ENCODE measurements at regions not wholly inside any gene's neighbourhood (a gene's known extent, or its start where the extent isn't known, plus 50 kb on each side); places are given as distances from the start of the nearest gene placed in this dataset.
"Not testable (repeated sequence)": the region's sequence is repeated elsewhere in the genome, so short reads cannot be mapped to it uniquely, and the experiment has no call there.

GRCh38 chr5:85656050-85656449 is 961.7 kb upstream of the COX7C start:
- no peak for DNase-seq (ENCODE audit: low read depth)

DNA sequence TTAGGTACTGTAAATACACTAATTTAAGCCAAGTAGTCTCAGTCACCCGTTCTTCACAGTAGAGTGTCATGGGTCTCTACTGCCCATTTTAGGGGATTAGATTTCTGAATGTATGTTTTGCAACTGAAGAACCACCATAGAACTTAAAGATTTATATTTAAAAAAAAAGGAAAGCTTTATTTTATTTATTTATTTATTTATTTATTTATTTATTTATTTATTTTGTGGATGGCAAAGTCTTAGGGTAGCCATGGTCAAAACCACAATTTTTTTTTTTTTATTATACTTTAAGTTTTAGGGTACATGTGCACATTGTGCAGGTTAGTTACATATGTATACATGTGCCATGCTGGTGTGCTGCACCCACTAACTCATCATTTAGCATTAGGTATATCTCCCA is 960.4 kb upstream of the COX7C start:
- DNase-seq (ENCODE audit: low read depth): not testable (repeated sequence)

DNA sequence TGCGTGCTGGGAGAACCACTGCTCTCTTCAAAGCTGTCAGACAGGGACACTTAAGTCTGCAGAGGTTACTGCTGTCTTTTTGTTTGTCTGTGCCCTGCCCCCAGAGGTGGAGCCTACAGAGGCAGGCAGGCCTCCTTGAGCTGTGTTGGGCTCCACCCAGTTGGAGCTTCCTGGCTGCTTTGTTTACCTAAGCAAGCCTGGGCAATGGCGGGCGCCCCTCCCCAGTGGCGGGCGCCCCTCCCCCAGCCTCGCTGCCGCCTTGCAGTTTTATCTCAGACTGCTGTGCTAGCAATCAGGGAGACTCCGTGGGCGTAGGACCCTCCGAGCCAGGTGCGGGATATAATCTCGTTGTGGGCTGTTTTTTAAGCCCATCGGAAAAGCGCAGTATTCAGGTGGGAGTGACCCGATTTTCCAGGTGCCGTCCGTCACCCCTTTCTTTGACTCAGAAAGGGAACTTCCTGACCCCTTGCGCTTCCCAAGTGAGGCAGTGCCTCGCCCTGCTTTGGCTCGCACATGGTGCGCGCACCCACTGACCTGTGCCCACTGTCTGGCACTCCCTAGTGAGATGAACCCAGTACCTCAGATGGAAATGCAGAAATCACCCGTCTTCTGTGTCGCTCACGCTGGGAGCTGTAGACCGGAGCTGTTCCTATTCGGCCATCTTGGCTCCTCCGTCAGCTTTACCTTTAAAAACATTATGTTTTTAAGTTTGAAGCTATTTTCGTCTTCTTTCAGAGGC is 954.6 kb upstream of the COX7C start:
- DNase-seq (ENCODE audit: low read depth): not testable (repeated sequence)

- no peak for DNase-seq (ENCODE audit: low read depth)
Observed at GRCh38 chr5:85663708-85664031, 954.1 kb upstream of the COX7C start.

- DNase-seq (ENCODE audit: low read depth): no peak
Observed at GRCh38 chr5:85670417-85670816, 947.3 kb upstream of the COX7C start.

DNA sequence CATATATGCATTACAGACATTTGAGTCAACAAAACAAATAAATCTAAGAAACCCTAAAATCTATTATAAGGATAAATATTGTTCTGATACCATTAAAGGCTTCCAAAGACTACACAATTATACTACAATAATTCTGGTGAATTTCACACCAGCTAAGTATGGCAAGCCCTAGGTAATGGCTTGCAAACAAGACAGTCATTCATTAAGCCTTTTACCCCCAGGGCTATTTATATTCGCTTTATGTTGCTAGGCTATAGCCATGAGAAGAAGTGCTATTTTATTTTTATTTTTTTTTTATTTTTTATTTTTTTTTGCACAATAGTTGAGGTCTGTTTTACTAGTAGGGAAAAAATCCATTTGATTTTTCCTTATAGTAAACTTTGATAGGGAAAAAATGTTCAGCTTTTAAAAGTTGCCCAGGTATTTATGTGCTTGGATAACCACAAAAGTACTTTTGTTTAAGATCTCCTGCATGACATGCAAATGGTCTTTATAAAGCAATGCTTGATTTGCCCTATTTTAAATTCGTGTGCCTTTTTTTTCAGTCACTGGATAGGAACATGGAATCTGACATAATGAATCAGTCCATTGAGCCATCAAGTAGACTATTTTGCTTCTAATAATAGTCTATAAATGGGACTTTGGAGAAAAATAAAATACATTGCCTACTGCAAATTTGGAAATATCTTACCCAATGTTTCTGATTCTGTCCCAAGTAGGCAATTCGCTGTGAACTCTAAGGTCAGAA is 946.3 kb upstream of the COX7C start:
- no peak for DNase-seq (ENCODE audit: low read depth)

- DNase-seq (ENCODE audit: low read depth): no peak
Observed at GRCh38 chr5:85681871-85682270, 935.9 kb upstream of the COX7C start.

- no peak for DNase-seq (ENCODE audit: low read depth)
Observed at GRCh38 chr5:85684351-85684750, 933.4 kb upstream of the COX7C start.

DNA sequence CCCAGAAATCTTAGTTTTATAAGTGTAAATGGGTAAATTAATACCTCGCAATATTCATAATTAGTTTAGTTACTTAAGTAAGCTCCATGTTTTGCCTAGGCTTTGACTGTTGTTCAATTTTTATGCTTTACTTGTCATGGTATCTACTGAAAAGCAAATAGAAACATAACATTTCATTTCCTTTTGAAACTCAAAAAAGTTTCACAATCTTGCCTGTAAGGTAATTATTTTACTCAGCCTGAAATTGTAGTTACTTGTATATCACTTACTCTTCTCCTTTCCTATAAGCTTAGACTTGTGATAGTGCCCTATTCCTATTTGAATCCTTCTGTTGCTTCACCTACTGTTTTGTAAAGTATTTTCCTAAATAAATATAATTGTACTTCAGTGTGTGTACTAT is 914.4 kb upstream of the COX7C start:
- no peak for DNase-seq (ENCODE audit: low read depth)

DNA sequence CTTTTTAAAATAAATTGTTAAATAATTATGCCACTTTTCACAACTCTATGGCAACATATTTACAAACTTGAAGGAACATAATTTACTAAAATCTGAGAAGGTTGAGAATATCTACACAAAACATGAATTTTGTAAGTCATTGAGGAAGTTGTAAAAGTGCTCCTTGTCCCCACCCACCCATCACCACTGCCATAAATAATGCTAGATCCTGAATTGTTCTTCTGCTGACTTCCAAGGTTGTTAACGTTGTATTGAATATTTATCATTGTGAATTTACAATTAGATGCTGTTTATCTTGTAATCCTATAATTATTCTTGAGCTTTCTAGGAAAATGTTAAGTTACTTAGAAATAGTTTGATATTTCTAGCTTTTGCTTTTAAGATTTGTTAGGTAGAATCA is 908.0 kb upstream of the COX7C start:
- no peak for DNase-seq (ENCODE audit: low read depth)

GRCh38 chr5:85716344-85717202 is 901.2 kb upstream of the COX7C start:
- no peak for DNase-seq (ENCODE audit: low read depth)

DNA sequence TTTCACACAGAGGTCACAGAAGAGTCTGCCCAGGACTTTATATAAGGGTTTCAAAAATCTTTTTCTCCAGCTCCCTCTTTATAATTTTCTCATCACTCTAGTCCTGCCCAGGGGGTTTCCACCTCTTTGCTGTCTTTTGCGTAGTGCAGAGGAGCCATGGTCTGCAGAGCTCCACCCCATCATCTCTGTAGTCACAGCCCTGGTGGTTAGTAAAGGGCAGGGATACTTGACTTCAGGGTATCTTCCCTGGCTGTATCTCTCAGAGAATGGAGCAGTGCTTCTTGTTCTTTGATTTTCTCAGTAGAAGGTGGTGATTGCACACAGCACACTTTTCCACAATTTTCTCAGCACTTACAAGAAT is 900.6 kb upstream of the COX7C start:
- DNase-seq (ENCODE audit: low read depth): no peak

DNA sequence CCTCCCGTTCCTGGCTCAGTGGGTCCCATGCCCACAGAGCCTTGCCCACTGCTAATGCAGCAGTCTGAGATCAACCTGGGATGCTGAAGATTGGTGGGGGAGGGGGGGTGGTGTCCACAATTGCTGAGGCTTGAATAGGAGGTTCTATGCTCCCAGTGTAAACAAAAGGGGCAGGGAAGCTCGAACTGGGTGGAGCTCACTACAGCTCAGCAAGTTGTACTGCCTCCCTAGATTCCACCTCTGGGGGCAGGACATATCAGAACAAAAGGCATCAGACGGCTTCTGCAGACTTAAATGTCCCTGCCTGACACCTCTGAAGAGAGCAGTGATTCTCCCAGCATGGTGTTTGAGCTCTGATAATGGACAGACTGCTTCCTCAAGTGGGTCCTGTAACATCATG is 885.6 kb upstream of the COX7C start:
- no peak for DNase-seq (ENCODE audit: low read depth)

DNA sequence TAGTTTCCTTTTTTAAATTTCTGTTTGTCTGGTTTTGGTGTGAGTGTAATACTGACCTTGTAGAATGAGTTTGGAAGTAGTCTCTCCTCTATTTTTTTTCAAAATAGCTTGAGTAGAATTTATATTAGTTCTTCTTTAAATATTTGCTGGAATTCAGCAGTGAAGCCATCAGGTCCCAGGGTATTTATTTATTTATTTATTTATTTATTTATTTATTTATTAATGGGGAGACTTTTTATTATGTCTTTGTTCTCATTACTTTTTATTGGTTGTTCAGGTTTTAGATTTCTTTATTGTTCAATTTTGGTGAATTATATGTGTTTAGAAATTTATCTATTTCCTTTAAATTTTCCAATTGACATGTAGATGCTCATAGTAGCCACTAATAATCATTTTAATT is 875.8 kb upstream of the COX7C start:
- DNase-seq (ENCODE audit: low read depth): no peak

- DNase-seq (ENCODE audit: low read depth): no peak
Observed at GRCh38 chr5:85760519-85760918, 857.2 kb upstream of the COX7C start.

DNA sequence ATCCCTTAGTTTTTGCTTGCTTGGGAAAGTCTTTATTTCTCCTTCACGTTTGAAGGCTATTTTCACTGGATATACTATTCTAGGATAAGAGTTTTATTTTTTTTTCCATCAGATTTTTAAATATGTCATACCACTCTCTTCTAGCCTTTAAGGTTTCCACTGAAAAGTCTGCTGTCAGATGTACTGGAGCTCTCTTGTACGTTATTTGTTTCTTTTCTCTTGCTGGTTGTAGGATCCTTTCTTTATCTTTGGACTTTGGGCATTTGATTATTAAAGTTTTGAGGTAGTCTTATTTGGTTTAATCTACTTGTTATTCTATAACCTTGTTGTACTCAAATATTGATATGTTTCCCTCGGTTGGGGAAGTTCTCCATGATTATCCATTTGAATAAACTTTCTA is 848.4 kb upstream of the COX7C start:
- no peak for DNase-seq (ENCODE audit: low read depth)

DNA sequence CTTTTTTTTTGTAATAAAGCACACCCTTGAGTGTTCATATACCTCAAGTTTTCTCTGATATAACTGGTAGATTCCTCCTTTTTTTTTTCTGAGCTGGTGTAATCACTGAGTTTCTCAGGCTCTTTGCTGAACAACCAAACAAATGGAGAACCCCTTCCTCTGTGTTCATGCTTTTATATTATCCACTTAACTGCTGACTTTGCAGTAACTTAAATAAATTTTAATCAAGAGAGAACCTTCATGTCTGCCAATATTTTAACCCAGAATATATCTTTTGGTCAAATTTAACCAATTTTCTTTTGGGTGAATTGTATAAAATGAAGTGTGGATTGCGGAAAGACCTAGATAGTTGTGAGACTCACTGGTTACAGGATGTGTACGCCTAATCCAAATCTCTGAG is 833.0 kb upstream of the COX7C start:
- DNase-seq (ENCODE audit: low read depth): no peak

GRCh38 chr5:85813146-85813545 is 804.6 kb upstream of the COX7C start:
- DNase-seq (ENCODE audit: low read depth): no peak

- no peak for DNase-seq (ENCODE audit: low read depth)
Observed at GRCh38 chr5:85814596-85814995, 803.1 kb upstream of the COX7C start.

- DNase-seq (ENCODE audit: low read depth): no peak
Observed at GRCh38 chr5:85823462-85824426, 794.0 kb upstream of the COX7C start.

GRCh38 chr5:85838781-85839180 is 779.0 kb upstream of the COX7C start:
- no peak for DNase-seq (ENCODE audit: low read depth)

GRCh38 chr5:85841653-85842052 is 776.1 kb upstream of the COX7C start:
- DNase-seq (ENCODE audit: low read depth): no peak

Measured in fibroblast of the conjunctiva (primary cell).